H1 (cell line): ENCODE measurements at regions not wholly inside any gene's neighbourhood (a gene's known extent, or its start where the extent isn't known, plus 50 kb on each side); places are given as distances from the start of the nearest gene placed in this dataset.

Experiments
- CTCF ChIA-PET: fragments of 300-600 bp; sonication (Branson Sonifier 250); formaldehyde crosslinking; loops from one replicate; lab custom pipeline; 2021; ENCODE audit not compliant: partially characterized antibody; lab: Charles Lee
- POLR2A ChIA-PET: fragments of 300-600 bp; sonication (Branson Sonifier 250); formaldehyde crosslinking; loops from one replicate; lab custom pipeline; 2021; ENCODE audit warnings: inconsistent platforms; ENCODE audit not compliant: partially characterized antibody; lab: Charles Lee
- DNase-seq, 2 experiments: peaks; one replicate each; pipeline versions ENCODE4 v3.0.0 to v3.0.0-alpha.2; 2010 to 2022; ENCODE audit warnings: low spot score in 2 of 2, low read depth in 1 of 2, mixed read lengths in 1 of 2
- FAIRE-seq: peaks from 2 replicates; lab custom pipeline; 2011; peaks lifted over from hg19 to GRCh38; lab: Jason Lieb, UNC
- H2AFZ ChIP-seq: 2 replicates; pipeline ENCODE4 v1.8.1; 2012; ENCODE audit warnings: low read length, inconsistent platforms
- H2AK5ac ChIP-seq: 2 replicates; pipeline ENCODE4 v1.6.1; 2013; ENCODE audit warnings: low read depth, low read length
- H2BK120ac ChIP-seq: replicated peaks from 2 replicates; pipeline ENCODE3; 2013; ENCODE audit warnings: low read depth, low read length, inconsistent platforms
- H2BK12ac ChIP-seq: 2 replicates; pipeline ENCODE4 v1.6.1; 2013; ENCODE audit warnings: low read depth, low read length
- H2BK15ac ChIP-seq: 2 replicates; pipeline ENCODE4 v1.6.1; 2013; ENCODE audit warnings: low read length
- H2BK20ac ChIP-seq: 2 replicates; pipeline ENCODE4 v1.6.1; 2013; ENCODE audit warnings: low read length
- H2BK5ac ChIP-seq: 2 replicates; pipeline ENCODE4 v1.6.1; 2013; ENCODE audit warnings: low read depth, low read length
- H3K14ac ChIP-seq: 2 replicates; pipeline ENCODE4 v1.6.1; 2013; ENCODE audit warnings: inconsistent platforms; ENCODE audit not compliant: insufficient read length
- H3K18ac ChIP-seq: 2 replicates; pipeline ENCODE4 v1.6.1; 2013; ENCODE audit warnings: low read length; ENCODE audit errors: extremely low read depth
- H3K23ac ChIP-seq: 2 replicates; pipeline ENCODE4 v1.6.1; 2013; ENCODE audit warnings: inconsistent platforms; ENCODE audit not compliant: insufficient read length
- H3K23me2 ChIP-seq: 2 replicates; pipeline ENCODE4 v1.6.1; 2013; ENCODE audit warnings: low read depth, low read length
- H3K27ac ChIP-seq: 2 replicates; pipeline ENCODE4 v1.6.1; 2011; ENCODE audit warnings: low read depth, low read length, inconsistent platforms
- H3K27me3 ChIP-seq, 4 experiments: replicated peaks in 1 of 4; 1 replicate in 1 of 4; 2 replicates in 3 of 4; pipeline versions ENCODE4 v1.6.1 to v1.8.1; 2011 to 2013; ENCODE audit warnings: low read length in 3 of 4, mild to moderate bottlenecking in 3 of 4, inconsistent platforms in 2 of 4, mixed read lengths in 2 of 4, moderate library complexity in 1 of 4; ENCODE audit not compliant: control insufficient read depth in 3 of 4, insufficient read depth in 3 of 4; ENCODE audit errors: extremely low read depth in 1 of 4
- H3K36me3 ChIP-seq, 4 experiments: 2 replicates each; pipeline versions ENCODE4 v1.6.1 to v1.8.1; 2011 to 2013; ENCODE audit warnings: mild to moderate bottlenecking in 4 of 4, low read length in 3 of 4, moderate library complexity in 2 of 4, control low read depth in 1 of 4, inconsistent platforms in 1 of 4; ENCODE audit not compliant: insufficient read depth in 4 of 4, control insufficient read depth in 2 of 4
- H3K4ac ChIP-seq: replicated peaks from 2 replicates; pipeline ENCODE3; 2013; ENCODE audit warnings: low read length, low read depth, mixed read lengths, inconsistent platforms; ENCODE audit not compliant: insufficient read length
- H3K4me1 ChIP-seq, 4 experiments: replicated peaks in 1 of 4; 1 replicate in 1 of 4; 2 replicates in 3 of 4; pipeline versions ENCODE4 v1.6.1 to v1.8.1; 2011 to 2013; ENCODE audit warnings: low read length in 3 of 4, inconsistent platforms in 2 of 4, mixed read lengths in 1 of 4; ENCODE audit not compliant: insufficient read depth in 4 of 4, control insufficient read depth in 3 of 4
- H3K4me2 ChIP-seq, 2 experiments: 2 replicates each; pipeline versions ENCODE4 v1.6.1 to v1.8.1; 2011 to 2013; ENCODE audit warnings: low read depth in 2 of 2, low read length in 2 of 2, control low read depth in 1 of 2, inconsistent platforms in 1 of 2, mild to moderate bottlenecking in 1 of 2; ENCODE audit not compliant: insufficient read depth in 1 of 2
- H3K4me3 ChIP-seq, 4 experiments: fragments of 200-600, 300-600 bp in 1 of 4; sonication (generic), shearing (Covaris generic), sonication (Bioruptor Twin) in 1 of 4; 2 replicates each; pipeline versions ENCODE4 v1.5.1 to v1.8.1; 2011 to 2016; ENCODE audit warnings: low read length in 4 of 4, low read depth in 3 of 4, control low read depth in 2 of 4, inconsistent platforms in 2 of 4, mild to moderate bottlenecking in 2 of 4, mixed read lengths in 1 of 4, moderate library complexity in 1 of 4; ENCODE audit not compliant: insufficient read depth in 2 of 4; ENCODE audit errors: extremely low read depth in 1 of 4
- H3K56ac ChIP-seq: replicated peaks from 2 replicates; pipeline ENCODE3; 2013; ENCODE audit warnings: low read depth, mild to moderate bottlenecking, mixed read lengths, low read length, inconsistent platforms; ENCODE audit not compliant: insufficient read length
- H3K79me1 ChIP-seq: 2 replicates; pipeline ENCODE4 v1.6.1; 2013; ENCODE audit warnings: low read depth, low read length, control low read depth
- H3K79me2 ChIP-seq, 2 experiments: 2 replicates each; pipeline versions ENCODE4 v1.6.1 to v1.8.1; 2012 to 2013; ENCODE audit warnings: low read length in 2 of 2, mild to moderate bottlenecking in 2 of 2, inconsistent platforms in 1 of 2; ENCODE audit not compliant: insufficient read depth in 2 of 2, control insufficient read depth in 1 of 2
- H3K9ac ChIP-seq, 4 experiments: replicated peaks in 1 of 4; 1 replicate in 1 of 4; 2 replicates in 3 of 4; pipeline versions ENCODE4 v1.6.1 to v1.8.1; 2011 to 2013; ENCODE audit warnings: low read depth in 3 of 4, low read length in 3 of 4, control low read depth in 2 of 4, mild to moderate bottlenecking in 2 of 4, moderate library complexity in 2 of 4, inconsistent platforms in 1 of 4; ENCODE audit errors: extremely low read depth in 1 of 4
- H3K9me3 ChIP-seq, 2 experiments: 2 replicates each; pipeline versions ENCODE4 v1.6.1 to v1.8.1; 2012 to 2013; ENCODE audit warnings: mild to moderate bottlenecking in 2 of 2, moderate library complexity in 2 of 2, control low read depth in 1 of 2, inconsistent platforms in 1 of 2, low read depth in 1 of 2, low read length in 1 of 2, mixed read lengths in 1 of 2; ENCODE audit not compliant: insufficient read depth in 2 of 2
- H4K20me1 ChIP-seq, 2 experiments: replicated peaks in 1 of 2; 2 replicates each; pipeline versions ENCODE3 to v1.8.1; 2011 to 2013; ENCODE audit warnings: inconsistent platforms in 2 of 2, low read length in 2 of 2, mild to moderate bottlenecking in 1 of 2; ENCODE audit not compliant: insufficient read depth in 2 of 2, control insufficient read depth in 1 of 2
- H4K5ac ChIP-seq: 2 replicates; pipeline ENCODE4 v1.6.1; 2013; ENCODE audit warnings: low read length, low read depth, mixed read lengths, inconsistent platforms; ENCODE audit not compliant: insufficient read length
- H4K8ac ChIP-seq: 2 replicates; pipeline ENCODE4 v1.8.0; 2013; ENCODE audit warnings: mild to moderate bottlenecking, moderate library complexity, low read length, inconsistent platforms; ENCODE audit not compliant: insufficient read depth; ENCODE audit errors: extremely low read depth
- H4K91ac ChIP-seq: replicated peaks from 2 replicates; pipeline ENCODE3; 2013; ENCODE audit warnings: low read length, mixed read lengths, inconsistent platforms; ENCODE audit not compliant: insufficient read length
- BCL11A ChIP-seq, 2 experiments: IDR thresholded peaks; one replicate each; pipeline ENCODE4 v1.6.1; 2011; ENCODE audit warnings: low read depth in 2 of 2, low read length in 2 of 2, mild to moderate bottlenecking in 2 of 2
- CHD1 ChIP-seq: IDR thresholded peaks from 2 replicates; pipeline ENCODE4 v1.6.1; 2012; ENCODE audit warnings: low read depth, low read length, improper control_type of control experiment
- CTBP2 ChIP-seq: IDR thresholded peaks from 2 replicates; pipeline ENCODE4 v1.7.0; 2011; ENCODE audit warnings: borderline replicate concordance, mild to moderate bottlenecking, moderate library complexity, mixed read lengths, low read length; ENCODE audit not compliant: insufficient read depth, insufficient read length
- FOSL1 ChIP-seq: IDR thresholded peaks from 2 replicates; pipeline ENCODE4 v1.6.1; 2011; ENCODE audit warnings: mild to moderate bottlenecking, low read depth, low read length, moderate library complexity; ENCODE audit not compliant: insufficient read depth
- JUN ChIP-seq: IDR thresholded peaks from 2 replicates; pipeline ENCODE4 v1.6.1; 2011; ENCODE audit warnings: low read depth, mild to moderate bottlenecking, improper control_type of control experiment, low read length
- POLR2AphosphoS5 ChIP-seq: IDR thresholded peaks from 2 replicates; pipeline ENCODE4 v1.6.1; 2011; ENCODE audit warnings: low read depth, low read length
- POU5F1 ChIP-seq: IDR thresholded peaks from 2 replicates; pipeline ENCODE4 v1.6.1; 2011; ENCODE audit warnings: low read depth, mild to moderate bottlenecking, low read length, moderate library complexity
- RAD21 ChIP-seq, 2 experiments: IDR thresholded peaks in 1 of 2; conservative IDR thresholded peaks in 1 of 2; 2 replicates each; pipeline ENCODE4 v1.6.1; 2011; ENCODE audit warnings: low read depth in 2 of 2, low read length in 2 of 2, improper control_type of control experiment in 1 of 2, inconsistent platforms in 1 of 2, mild to moderate bottlenecking in 1 of 2, moderate library complexity in 1 of 2
- RNF2 ChIP-seq: fragments of 200-900, 300-1000 bp; sonication (generic); IDR thresholded peaks from 2 replicates; pipeline ENCODE4 v1.7.1; 2016; ENCODE audit warnings: borderline replicate concordance, low read depth, mild to moderate bottlenecking, antibody characterized with exemption, low read length; ENCODE audit not compliant: poor library complexity, severe bottlenecking; ENCODE audit errors: missing control alignments
- SIX5 ChIP-seq: IDR thresholded peaks from 2 replicates; pipeline ENCODE4 v1.6.1; 2011; ENCODE audit warnings: mild to moderate bottlenecking, low read depth, low read length
- SP1 ChIP-seq: IDR thresholded peaks from 2 replicates; pipeline ENCODE4 v1.6.1; 2011; ENCODE audit warnings: low read depth, low read length
- SP2 ChIP-seq: IDR thresholded peaks from 2 replicates; pipeline ENCODE4 v1.6.1; 2012; ENCODE audit warnings: mild to moderate bottlenecking, low read length, inconsistent platforms
- SP4 ChIP-seq: IDR thresholded peaks from 2 replicates; pipeline ENCODE4 v1.6.1; 2012; ENCODE audit warnings: low read length, inconsistent platforms
- TAF1 ChIP-seq: IDR thresholded peaks from 2 replicates; pipeline ENCODE4 v1.6.1; 2011; ENCODE audit warnings: mild to moderate bottlenecking, low read depth, low read length
- TBP ChIP-seq: IDR thresholded peaks from 2 replicates; pipeline ENCODE4 v1.6.1; 2011; ENCODE audit warnings: low read depth, low read length, improper control_type of control experiment
- YY1 ChIP-seq: IDR thresholded peaks from 2 replicates; pipeline ENCODE4 v1.6.1; 2011; ENCODE audit warnings: low read depth, mild to moderate bottlenecking, low read length
- WGBS, 2 experiments: shearing (Covaris generic) in 1 of 2; methylation state at CpG; one replicate each; pipeline versions ENCODE4 v1.1.6 to v1.1.7; 2013 to 2015; ENCODE audit warnings: low lambda C conversion rate in 2 of 2, mixed read lengths in 2 of 2, inconsistent platforms in 1 of 2, low coverage in 1 of 2, missing lambda C conversion rate in 1 of 2; ENCODE audit not compliant: insufficient replicate concordance in 2 of 2, insufficient coverage in 1 of 2, insufficient read length in 1 of 2; ENCODE audit errors: extremely low coverage in 1 of 2, missing lambda C conversion rate in 1 of 2; 5-methylcytosine and 5-hydroxymethylcytosine counted together

- H3K14ac ChIP-seq: no peak overlapping the region
- WGBS, 2 experiments: 92% methylated on average over 3 of the region's 3 CpGs; no CpG with 5 or more reads in 1 of the 2 experiments
- H2BK12ac ChIP-seq: no peak overlapping the region
- no peak overlapping the region for H3K27ac ChIP-seq
- no peak overlapping the region for H3K4me3 ChIP-seq
- H3K23ac ChIP-seq: no peak overlapping the region
- H3K4me2 ChIP-seq: no peak overlapping the region
- H3K27me3 ChIP-seq: no peaks in the 10 kb centered on the region
- no peak overlapping the region for H2AK5ac ChIP-seq
- no peak for TF ChIP-seq TBP
- TF ChIP-seq RAD21 (IDR thresholded peaks at IDR 0.05 in 1 of 2, conservative IDR thresholded peaks at IDR 0.05 in 1 of 2; ENCODE audit: low read depth in 2 of 2, low read length in 2 of 2): no peak
- TF ChIP-seq TAF1: no peak
- no peak for TF ChIP-seq SIX5
- no peak for TF ChIP-seq YY1
- no peak for TF ChIP-seq CHD1
- TF ChIP-seq POU5F1: no peak
- TF ChIP-seq RNF2: no peak
- no peak for TF ChIP-seq SP4
- TF ChIP-seq SP2: no peak
- no peak for TF ChIP-seq FOSL1
- TF ChIP-seq POLR2AphosphoS5: no peak
- TF ChIP-seq SP1: no peak
- no peak for TF ChIP-seq BCL11A (IDR thresholded peaks at IDR 0.05; ENCODE audit: low read depth in 2 of 2, low read length in 2 of 2)
- no peak for TF ChIP-seq CTBP2
- no peak for TF ChIP-seq JUN
- no peaks in the 10 kb centered on the region for H3K23me2 ChIP-seq
- DNase-seq (no peak), FAIRE-seq (no peak)
- H3K4ac ChIP-seq: no peak overlapping the region
- H3K9ac ChIP-seq: no peak overlapping the region
- no peak overlapping the region for H3K18ac ChIP-seq
- H2AFZ ChIP-seq: no peak overlapping the region
- H3K79me1 ChIP-seq: no peaks in the 10 kb centered on the region
- no peak overlapping the region for H2BK20ac ChIP-seq
- no peak overlapping the region for H4K5ac ChIP-seq
- ChIA-PET CTCF (no interaction called here), POLR2A (no interaction called here)
- no peak overlapping the region for H4K91ac ChIP-seq
- no peak overlapping the region for H2BK15ac ChIP-seq
- no peak overlapping the region for H2BK120ac ChIP-seq
- H3K36me3 ChIP-seq: no peaks in the 10 kb centered on the region
- H3K4me1 ChIP-seq: no peaks in the 10 kb centered on the region
- no peak overlapping the region for H4K8ac ChIP-seq
- H4K20me1 ChIP-seq: no peaks in the 10 kb centered on the region
- H3K79me2 ChIP-seq: no peaks in the 10 kb centered on the region
- no peak overlapping the region for H3K56ac ChIP-seq
- H3K9me3 ChIP-seq: no peaks in the 10 kb centered on the region
- no peak overlapping the region for H2BK5ac ChIP-seq
These were observed 243.1 kb downstream of the C12orf75 start for GRCh38 chr12:105573574-105573973.
